Smooth muscle cell (in vitro differentiated cells): ENCODE measurements at regions not wholly inside any gene's neighbourhood (a gene's known extent, or its start where the extent isn't known, plus 50 kb on each side); places are given as distances from the start of the nearest gene placed in this dataset.

Experiments
- DNase-seq: peaks from one replicate; lab custom pipeline; 2025; ENCODE audit not compliant: unreplicated experiment; lab: John Stamatoyannopoulos, UW
- H2AFZ ChIP-seq: fragments of 200-600 bp; sonication (generic); 2 replicates; pipeline ENCODE4 v1.6.0; 2016; ENCODE audit warnings: antibody characterized with exemption, low read depth, mild to moderate bottlenecking
- H3F3A ChIP-seq: fragments of 200-600 bp; sonication (generic); 2 replicates; pipeline ENCODE4 v1.6.0; 2017; ENCODE audit warnings: antibody characterized with exemption, low read depth
- H3K27ac ChIP-seq: fragments of 200-600 bp; sonication (generic); 2 replicates; pipeline ENCODE4 v1.5.1; 2016; ENCODE audit warnings: low read depth, mild to moderate bottlenecking
- H3K27me3 ChIP-seq: fragments of 200-600 bp; sonication (generic); 2 replicates; pipeline ENCODE4 v1.6.1; 2016; ENCODE audit warnings: low read depth, mild to moderate bottlenecking
- H3K36me3 ChIP-seq: fragments of 200-600 bp; sonication (generic); 2 replicates; pipeline ENCODE4 v1.5.1; 2016; ENCODE audit warnings: low read depth
- H3K4me1 ChIP-seq: fragments of 200-600 bp; sonication (generic); 2 replicates; pipeline ENCODE4 v1.5.1; 2016; ENCODE audit warnings: low read depth
- H3K4me2 ChIP-seq: fragments of 200-600 bp; sonication (generic); 2 replicates; pipeline ENCODE4 v1.6.0; 2016; ENCODE audit warnings: mild to moderate bottlenecking
- H3K4me3 ChIP-seq: fragments of 200-600 bp; sonication (generic); 2 replicates; pipeline ENCODE4 v1.5.1; 2016; ENCODE audit warnings: mild to moderate bottlenecking
- H3K79me2 ChIP-seq: fragments of 200-600 bp; sonication (generic); 2 replicates; pipeline ENCODE4 v1.6.0; 2016; ENCODE audit warnings: low read depth, mild to moderate bottlenecking
- H3K9ac ChIP-seq: fragments of 200-600 bp; sonication (generic); 2 replicates; pipeline ENCODE4 v1.6.0; 2016; ENCODE audit warnings: low read depth
- H3K9me3 ChIP-seq: fragments of 200-600 bp; sonication (generic); replicated peaks from 2 replicates; pipeline ENCODE4 v1.5.1; 2016; ENCODE audit warnings: low read depth
- H4K20me1 ChIP-seq: fragments of 200-600 bp; sonication (generic); 2 replicates; pipeline ENCODE4 v1.6.0; 2016; ENCODE audit warnings: low read depth
- WGBS: methylation state at CpG from one replicate; pipeline ENCODE4 v1.1.7; 2016; ENCODE audit warnings: low lambda C conversion rate; 5-methylcytosine and 5-hydroxymethylcytosine counted together
- TF ChIP-seq, protein P1 (sequence below): fragments of 200-600 bp; sonication (generic); IDR thresholded peaks from 2 replicates; pipeline ENCODE4 v1.5.1; 2017; ENCODE audit warnings: borderline replicate concordance, mild to moderate bottlenecking, antibody characterized with exemption; ENCODE audit not compliant: insufficient read depth, poor library complexity, severe bottlenecking

- Histone ChIP-seq H3K79me2 (no peaks in the 10 kb centered on the region), H3K36me3 (no peaks in the 10 kb centered on the region), H3F3A (peaks cover 15% of the 10 kb centered on the region), H3K9ac (peak overlapping the region; percentile 75), H2AFZ (peak overlapping the region; percentile 4), H3K9me3 (no peaks in the 10 kb centered on the region), H3K4me1 (peaks cover 30% of the 10 kb centered on the region), H3K4me3 (no peak overlapping the region), H3K27ac (peak overlapping the region; percentile 95), H4K20me1 (no peaks in the 10 kb centered on the region), H3K27me3 (no peaks in the 10 kb centered on the region), H3K4me2 (peak overlapping the region; percentile 44)
- TF ChIP-seq, protein P1, sequence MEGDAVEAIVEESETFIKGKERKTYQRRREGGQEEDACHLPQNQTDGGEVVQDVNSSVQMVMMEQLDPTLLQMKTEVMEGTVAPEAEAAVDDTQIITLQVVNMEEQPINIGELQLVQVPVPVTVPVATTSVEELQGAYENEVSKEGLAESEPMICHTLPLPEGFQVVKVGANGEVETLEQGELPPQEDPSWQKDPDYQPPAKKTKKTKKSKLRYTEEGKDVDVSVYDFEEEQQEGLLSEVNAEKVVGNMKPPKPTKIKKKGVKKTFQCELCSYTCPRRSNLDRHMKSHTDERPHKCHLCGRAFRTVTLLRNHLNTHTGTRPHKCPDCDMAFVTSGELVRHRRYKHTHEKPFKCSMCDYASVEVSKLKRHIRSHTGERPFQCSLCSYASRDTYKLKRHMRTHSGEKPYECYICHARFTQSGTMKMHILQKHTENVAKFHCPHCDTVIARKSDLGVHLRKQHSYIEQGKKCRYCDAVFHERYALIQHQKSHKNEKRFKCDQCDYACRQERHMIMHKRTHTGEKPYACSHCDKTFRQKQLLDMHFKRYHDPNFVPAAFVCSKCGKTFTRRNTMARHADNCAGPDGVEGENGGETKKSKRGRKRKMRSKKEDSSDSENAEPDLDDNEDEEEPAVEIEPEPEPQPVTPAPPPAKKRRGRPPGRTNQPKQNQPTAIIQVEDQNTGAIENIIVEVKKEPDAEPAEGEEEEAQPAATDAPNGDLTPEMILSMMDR: no peak
- DNase-seq: no peak
- 64% methylated on average over 4 of the region's 4 CpGs for WGBS
Measured at GRCh38 chr6:113634352-113635163, 222.6 kb upstream of the MARCKS start.

DNA sequence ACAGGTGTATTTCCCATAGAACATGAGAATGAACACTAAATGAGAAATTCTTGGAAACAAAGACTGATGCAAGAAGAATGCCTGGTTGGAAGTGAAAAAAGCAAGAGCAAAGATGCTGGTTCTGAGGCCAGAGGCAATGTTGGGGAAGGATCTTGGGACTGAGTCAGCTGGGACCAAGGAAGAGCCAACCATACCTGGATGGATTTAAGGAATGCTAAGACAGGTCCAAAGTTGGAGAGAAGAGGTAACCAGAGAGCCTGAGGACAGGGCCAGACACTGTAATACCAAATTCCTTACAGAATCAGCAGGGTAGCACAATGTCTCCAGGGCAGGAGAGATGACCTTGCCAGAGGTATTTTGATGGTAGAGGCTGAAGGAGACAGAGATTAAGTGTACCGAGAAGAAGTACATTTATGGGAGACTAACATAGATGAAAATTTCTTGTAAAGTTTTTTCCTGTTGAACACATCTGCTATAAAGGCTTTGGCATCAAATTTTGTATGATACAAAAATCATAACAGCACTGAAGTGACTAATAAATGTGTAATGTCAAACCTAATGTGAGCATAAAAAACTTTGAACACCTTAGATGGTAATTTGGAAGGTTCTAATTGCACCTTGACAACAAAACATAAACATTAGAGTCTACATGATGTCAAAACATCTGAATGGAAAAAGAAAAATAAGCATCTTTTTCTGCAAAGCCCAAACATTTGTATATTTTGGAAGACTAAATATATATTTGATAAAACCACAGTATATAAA is 221.7 kb upstream of the MARCKS start:
- Histone ChIP-seq H3F3A (peaks cover 15% of the 10 kb centered on the region), H3K27me3 (no peaks in the 10 kb centered on the region), H2AFZ (no peak overlapping the region), H3K36me3 (no peaks in the 10 kb centered on the region), H3K4me3 (no peak overlapping the region), H3K9ac (peak overlapping the region; percentile 75), H3K27ac (peak overlapping the region; percentile 95), H3K79me2 (no peaks in the 10 kb centered on the region), H3K4me2 (peak overlapping the region; percentile 44), H4K20me1 (no peaks in the 10 kb centered on the region), H3K9me3 (no peaks in the 10 kb centered on the region), H3K4me1 (peaks cover 25% of the 10 kb centered on the region)
- TF ChIP-seq, protein P1: no peak
- DNase-seq: no peak
- 57% methylated on average over 1 of the region's 1 CpG for WGBS

GRCh38 chr6:113636357-113636824 is 220.8 kb upstream of the MARCKS start:
- Histone ChIP-seq H3K36me3 (no peaks in the 10 kb centered on the region), H3K27ac (peak overlapping the region; percentile 95), H4K20me1 (no peaks in the 10 kb centered on the region), H3K4me2 (peak overlapping the region; percentile 37), H3K4me1 (peaks cover 15% of the 10 kb centered on the region), H3K27me3 (no peaks in the 10 kb centered on the region), H3K79me2 (no peaks in the 10 kb centered on the region), H3F3A (peaks cover 8% of the 10 kb centered on the region), H3K9ac (peak overlapping the region; percentile 75), H3K9me3 (no peaks in the 10 kb centered on the region), H3K4me3 (no peak overlapping the region), H2AFZ (no peak overlapping the region)
- 31% methylated on average over 1 of the region's 1 CpG for WGBS
- TF ChIP-seq, protein P1: no peak
- no peak for DNase-seq
